ENCODE measurements at regions not wholly inside any gene's neighbourhood (a gene's known extent, or its start where the extent isn't known, plus 50 kb on each side); places are given as distances from the start of the nearest gene placed in this dataset.

- no peak overlapping the region for H3K4me3 ChIP-seq (ENCODE audit: low read depth, low read length)
- no peak for DNase-seq (ENCODE audit: low read depth)
- TF ChIP-seq CTCF (IDR thresholded peaks at IDR 0.05; ENCODE audit: insufficient read depth, low read depth, low read length, missing control alignments), result no peak
These were observed 96.1 kb upstream of the CTSC start for GRCh38 chr11:88433536-88434230.

- H3K4me3 ChIP-seq (ENCODE audit: low read depth, low read length), result no peak overlapping the region
- DNase-seq (ENCODE audit: low read depth), result no peak
- no peak for TF ChIP-seq CTCF (IDR thresholded peaks at IDR 0.05; ENCODE audit: insufficient read depth, low read depth, low read length, missing control alignments)
These were observed 94.3 kb upstream of the CTSC start for GRCh38 chr11:88431675-88432341.

GRCh38 chr11:88428959-88429358 is 91.4 kb upstream of the CTSC start:
- TF ChIP-seq CTCF (IDR thresholded peaks at IDR 0.05; ENCODE audit: insufficient read depth, low read depth, low read length, missing control alignments), result no peak
- no peak for DNase-seq (ENCODE audit: low read depth)
- H3K4me3 ChIP-seq (ENCODE audit: low read depth, low read length), result no peak overlapping the region

- no peak for DNase-seq (ENCODE audit: low read depth)
- no peak overlapping the region for H3K4me3 ChIP-seq (ENCODE audit: low read depth, low read length)
- TF ChIP-seq CTCF (IDR thresholded peaks at IDR 0.05; ENCODE audit: insufficient read depth, low read depth, low read length, missing control alignments), result no peak
These were observed 90.2 kb upstream of the CTSC start for GRCh38 chr11:88427719-88428118.

- DNase-seq (ENCODE audit: low read depth), result no peak
- no peak overlapping the region for H3K4me3 ChIP-seq (ENCODE audit: low read depth, low read length)
- no peak for TF ChIP-seq CTCF (IDR thresholded peaks at IDR 0.05; ENCODE audit: insufficient read depth, low read depth, low read length, missing control alignments)
These were observed 87.3 kb upstream of the CTSC start for GRCh38 chr11:88424881-88425280.

- no peak for TF ChIP-seq CTCF (IDR thresholded peaks at IDR 0.05; ENCODE audit: insufficient read depth, low read depth, low read length, missing control alignments)
- H3K4me3 ChIP-seq (ENCODE audit: low read depth, low read length), result no peak overlapping the region
- peak; percentile 72 for DNase-seq (ENCODE audit: low read depth)
These were observed 84.0 kb upstream of the CTSC start for GRCh38 chr11:88421530-88421929.
